NT2/D1 (cell line): ENCODE measurements at regions not wholly inside any gene's neighbourhood (a gene's known extent, or its start where the extent isn't known, plus 50 kb on each side); places are given as distances from the start of the nearest gene placed in this dataset.
"Not testable (repeated sequence)": the region's sequence is repeated elsewhere in the genome, so short reads cannot be mapped to it uniquely, and the experiment has no call there.

Source experiments
- SUZ12 ChIP-seq: IDR thresholded peaks from 2 replicates; pipeline ENCODE4 v1.6.1; 2011; ENCODE audit not compliant: insufficient read length, insufficient read depth; ENCODE audit errors: extremely low read depth
- YY1 ChIP-seq: IDR thresholded peaks from 2 replicates; pipeline ENCODE4 v1.6.1; 2011; ENCODE audit not compliant: insufficient read length, insufficient read depth
- ZNF274 ChIP-seq: IDR thresholded peaks from 2 replicates; pipeline ENCODE4 v1.6.1; 2011; ENCODE audit warnings: mild to moderate bottlenecking, low read depth, low read length

GRCh38 chr14:53395267-53395666 is 242.1 kb upstream of the DDHD1 start:
- not testable (repeated sequence) for TF ChIP-seq YY1, ZNF274, SUZ12
